Middle frontal gyrus (tissue), 1 donor: ENCODE measurements at regions not wholly inside any gene's neighbourhood (a gene's known extent, or its start where the extent isn't known, plus 50 kb on each side); places are given as distances from the start of the nearest gene placed in this dataset.
"Not testable (repeated sequence)": the region's sequence is repeated elsewhere in the genome, so short reads cannot be mapped to it uniquely, and the experiment has no call there.

Source experiments
- DNase-seq: peaks from one replicate; pipeline ENCODE4 v3.0.0-alpha.2; 2015; ENCODE audit warnings: low spot score; ENCODE audit errors: extremely low spot score

GRCh38 chr1:112818990-112819689, 104.0 kb upstream of the PPM1J start:
- no peak for DNase-seq

GRCh38 chr1:112817555-112818373, 102.6 kb upstream of the PPM1J start:
- no peak for DNase-seq

GRCh38 chr1:112815376-112815775, 100.2 kb upstream of the PPM1J start:
- no peak for DNase-seq

- not testable (repeated sequence) for DNase-seq
Observed at GRCh38 chr1:112814645-112815044, 99.5 kb upstream of the PPM1J start.

GRCh38 chr1:112808861-112809684, 93.9 kb upstream of the PPM1J start:
- DNase-seq, result peak; percentile 36

DNA sequence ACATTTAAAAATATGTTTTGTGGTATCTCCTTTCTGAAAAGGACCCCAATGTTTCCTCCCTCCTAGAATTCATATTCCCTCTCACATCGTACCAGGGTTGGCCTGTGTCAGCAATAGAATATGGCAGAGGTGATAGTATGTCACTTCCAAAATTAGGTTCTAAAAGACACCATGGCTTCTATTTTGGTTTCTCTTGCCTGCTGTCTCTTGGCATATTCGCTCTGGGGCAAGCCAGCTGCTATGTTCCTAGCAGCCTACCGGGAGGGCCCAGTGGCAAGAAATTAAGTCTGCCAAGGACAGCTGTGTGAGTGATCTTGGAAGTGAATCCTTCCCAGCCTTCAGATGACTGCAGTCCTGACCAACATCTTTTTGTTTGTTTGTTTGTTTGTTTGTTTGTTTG, 92.9 kb upstream of the PPM1J start:
- DNase-seq, result no peak

GRCh38 chr1:112807117-112807516, 92.0 kb upstream of the PPM1J start:
- no peak for DNase-seq

DNA sequence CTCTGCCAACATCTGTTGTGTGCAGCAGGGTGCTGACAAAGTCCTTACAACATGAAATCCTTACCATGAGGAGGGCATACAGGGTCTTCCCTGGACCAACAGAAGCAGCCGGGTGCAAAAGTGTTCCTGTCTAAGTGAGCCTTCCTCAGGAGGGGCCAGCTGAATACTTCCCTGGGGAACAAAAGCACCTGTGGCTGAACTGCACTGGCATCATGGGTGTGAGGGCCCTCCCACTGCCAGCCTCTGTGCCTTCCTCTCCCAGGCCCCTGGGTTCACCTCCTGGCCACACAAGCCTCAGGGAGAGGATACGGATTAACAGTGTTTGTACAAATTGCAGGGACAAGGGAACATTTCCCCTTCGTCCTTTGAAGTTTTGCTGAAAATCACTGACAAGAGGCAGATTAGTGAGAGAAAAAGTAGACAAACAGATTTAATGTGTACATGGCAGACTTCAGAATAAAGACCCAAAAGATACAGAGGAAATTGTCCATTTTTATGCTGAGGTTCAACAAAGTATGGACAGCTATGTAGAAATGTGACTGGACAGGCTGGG, 91.0 kb upstream of the PPM1J start:
- DNase-seq, result no peak

DNA sequence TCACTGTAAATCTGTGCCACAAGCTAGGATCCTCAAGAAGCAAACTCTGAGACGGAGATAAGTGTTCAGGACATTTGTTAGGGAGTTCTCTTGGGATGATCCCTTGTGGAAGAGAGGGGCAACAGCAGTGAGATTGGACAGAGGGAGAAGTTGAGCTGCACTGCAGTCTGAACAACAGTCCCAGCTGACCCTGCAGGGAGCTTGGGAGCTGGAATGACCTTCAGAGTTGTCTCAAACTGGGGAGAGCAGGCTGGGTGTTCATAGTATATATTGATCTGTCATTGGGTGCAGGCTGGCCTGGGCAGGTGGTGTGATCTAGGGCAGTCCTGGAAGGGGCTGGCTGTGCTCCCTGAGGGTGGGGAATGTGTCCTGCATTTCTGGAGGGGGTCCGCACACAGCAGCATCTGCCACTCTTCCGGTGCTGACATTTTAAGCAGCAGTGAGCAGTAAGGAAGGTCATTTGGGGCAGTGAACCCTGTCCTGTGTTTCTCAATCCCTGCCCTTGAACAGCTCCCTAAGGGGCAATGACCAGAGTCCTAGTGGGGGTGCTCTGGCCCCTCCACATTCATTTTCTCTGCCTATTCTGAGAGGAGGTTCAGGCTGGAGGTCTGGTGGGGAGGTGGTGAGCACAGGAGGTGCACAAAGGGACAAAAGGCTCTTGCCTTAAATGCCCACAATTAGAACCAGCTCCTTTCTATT, 90.2 kb upstream of the PPM1J start:
- DNase-seq, result no peak

GRCh38 chr1:112803906-112804762, 89.0 kb upstream of the PPM1J start:
- DNase-seq, result peak; percentile 48

GRCh38 chr1:112800289-112800688, 85.2 kb upstream of the PPM1J start:
- DNase-seq, result no peak

DNA sequence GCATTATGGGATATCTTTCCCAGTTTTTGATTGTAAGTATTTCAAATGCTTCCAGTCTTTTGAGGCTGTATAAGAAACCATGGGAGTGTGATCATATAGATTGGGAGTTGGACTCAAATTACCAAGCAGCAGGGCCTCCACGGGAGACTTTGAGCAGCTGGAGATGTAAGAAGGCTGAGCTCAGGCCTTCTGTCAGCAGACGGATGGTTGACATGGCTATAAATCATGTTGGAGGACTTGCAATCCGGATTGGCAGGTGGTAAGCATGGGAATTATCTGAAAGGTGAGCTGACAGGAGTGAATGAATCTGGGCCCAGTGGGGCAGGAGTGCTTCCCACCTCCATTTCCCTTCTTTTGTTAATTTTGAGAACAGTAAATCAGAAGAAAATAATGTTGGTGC, 83.2 kb upstream of the PPM1J start:
- DNase-seq, result no peak

DNA sequence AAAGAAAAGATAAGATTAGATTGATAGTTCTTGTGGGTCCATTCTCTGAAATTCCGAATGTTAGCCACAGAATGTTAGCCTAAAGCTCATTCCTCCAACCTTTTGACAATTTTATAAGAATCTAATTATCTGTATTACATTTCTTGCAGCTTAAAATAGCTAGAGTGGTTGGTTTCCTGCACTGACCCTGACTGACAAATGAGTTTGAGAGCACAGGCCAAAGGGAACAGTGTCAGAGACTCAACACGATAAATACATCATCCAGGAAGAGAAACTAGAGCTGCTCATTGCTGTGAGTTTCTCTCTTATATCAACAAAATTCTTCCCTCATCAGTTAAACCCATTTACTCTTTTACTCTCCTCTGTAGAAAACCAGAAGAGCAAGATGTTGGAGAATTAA, 82.1 kb upstream of the PPM1J start:
- no peak for DNase-seq

DNA sequence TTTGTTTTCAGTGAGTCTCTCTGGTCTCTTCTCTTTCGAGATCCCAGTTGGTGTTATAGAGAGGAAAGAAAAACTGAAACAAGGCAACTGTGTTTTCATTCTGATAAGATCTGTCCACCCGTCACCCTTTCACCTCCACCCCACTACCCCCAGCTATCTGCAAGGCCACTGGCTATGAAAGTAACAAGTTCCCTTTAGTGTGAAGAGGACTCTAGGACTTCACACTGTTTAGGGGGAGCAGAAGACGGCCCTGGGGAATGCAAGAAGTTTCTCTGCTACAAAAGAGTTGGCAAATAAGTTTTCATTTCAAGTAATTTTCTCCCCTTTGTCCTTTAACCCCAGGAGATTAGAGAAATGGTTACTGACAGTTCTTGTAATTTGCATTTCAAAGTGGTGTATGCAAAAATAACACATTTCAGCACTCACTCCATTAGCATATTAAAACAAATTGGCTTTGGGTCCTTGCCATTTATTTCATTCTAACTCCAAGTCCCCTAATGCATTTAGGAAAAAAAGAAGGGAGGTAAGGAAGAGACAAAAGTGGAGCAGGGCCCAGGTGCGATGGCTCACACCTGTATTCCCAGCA, 79.6 kb upstream of the PPM1J start:
- no peak for DNase-seq

- no peak for DNase-seq
Observed at GRCh38 chr1:112793631-112794565, 78.8 kb upstream of the PPM1J start.

- DNase-seq, result no peak
Observed at GRCh38 chr1:112791723-112792104, 76.6 kb upstream of the PPM1J start.

GRCh38 chr1:112790920-112791722, 76.0 kb upstream of the PPM1J start:
- DNase-seq, result no peak

- DNase-seq, result no peak
Observed at GRCh38 chr1:112788561-112788960, 73.4 kb upstream of the PPM1J start.
